ENCODE measurements at regions not wholly inside any gene's neighbourhood (a gene's known extent, or its start where the extent isn't known, plus 50 kb on each side); places are given as distances from the start of the nearest gene placed in this dataset.
"Not testable (repeated sequence)": the region's sequence is repeated elsewhere in the genome, so short reads cannot be mapped to it uniquely, and the experiment has no call there.

DNA sequence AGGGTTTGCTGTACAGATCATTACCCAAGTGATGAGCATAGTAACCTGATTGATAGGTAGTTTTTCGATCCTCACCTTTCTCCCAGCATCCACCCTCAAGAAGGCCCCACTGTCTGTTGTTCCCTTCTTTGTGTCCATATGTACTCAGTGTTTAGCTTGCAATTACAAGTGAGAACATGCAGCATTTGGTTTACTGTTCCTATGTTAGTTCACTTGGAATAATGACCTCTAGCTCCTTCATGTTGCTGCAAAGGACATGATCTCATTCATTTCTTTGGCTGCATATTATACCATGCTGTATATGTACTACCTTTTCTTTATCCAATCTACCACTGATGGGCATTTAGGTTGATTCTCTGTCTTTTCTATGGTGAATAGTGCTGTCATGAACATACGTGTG, 181.6 kb upstream of the FOXG1 start:
- DNase-seq (ENCODE audit: low spot score) = no peak

DNA sequence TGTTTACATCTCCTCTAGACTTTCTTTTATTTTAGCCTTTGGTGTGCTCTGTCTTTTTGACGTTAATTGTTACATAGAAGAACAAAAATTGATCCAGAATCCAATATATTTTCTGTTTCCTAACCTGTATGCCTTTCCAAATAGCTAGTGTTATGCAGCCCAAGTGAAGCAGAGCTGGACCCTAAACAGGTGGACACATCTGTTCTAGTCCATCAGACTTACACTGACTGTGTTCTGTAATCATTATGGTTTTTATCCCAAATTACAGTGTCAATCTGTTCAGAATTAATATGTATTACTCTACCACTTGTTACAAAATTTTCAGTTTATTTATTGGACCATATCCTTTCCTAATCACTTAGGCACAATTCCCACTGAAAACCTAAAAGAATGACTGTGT, 176.8 kb upstream of the FOXG1 start:
- DNase-seq (ENCODE audit: low spot score) = no peak

DNA sequence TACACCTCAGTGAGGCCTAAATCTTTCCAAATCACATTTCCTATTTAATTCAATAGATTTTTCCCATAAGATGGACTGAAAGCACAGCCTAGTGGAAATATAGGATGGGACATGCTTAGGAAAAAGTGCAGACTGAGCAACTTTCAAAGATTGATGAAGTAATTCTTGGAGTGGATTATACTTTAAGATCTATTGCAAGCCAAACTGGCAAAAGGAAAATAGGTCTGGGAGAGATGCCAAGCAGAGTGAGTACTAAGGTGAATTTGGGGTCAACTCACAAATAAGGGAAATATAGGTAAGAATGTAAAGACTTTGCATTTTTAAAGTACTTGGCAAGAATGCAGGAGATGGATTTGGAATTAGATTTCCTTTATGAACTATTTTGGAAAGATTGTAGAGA, 170.2 kb upstream of the FOXG1 start:
- no peak for DNase-seq (ENCODE audit: low spot score)

DNA sequence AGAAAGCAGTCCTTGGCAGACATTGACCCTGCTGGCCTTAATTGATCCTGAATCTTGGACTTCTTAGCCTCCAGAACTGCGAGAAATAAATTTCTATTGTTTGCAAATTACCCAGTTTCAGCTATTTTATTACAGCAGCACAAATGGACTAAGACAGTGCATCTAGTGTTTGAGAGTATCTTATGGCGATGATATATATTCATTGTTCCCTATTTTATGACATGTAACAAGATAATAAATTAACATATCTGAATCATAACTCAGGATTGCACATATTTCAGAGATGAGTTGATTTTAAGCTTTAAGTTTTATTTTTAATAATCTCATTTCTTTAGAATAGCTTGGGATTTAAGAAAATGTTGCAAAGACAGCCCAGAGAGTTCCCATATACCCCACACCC, 167.4 kb upstream of the FOXG1 start:
- no peak for DNase-seq (ENCODE audit: low spot score)

DNA sequence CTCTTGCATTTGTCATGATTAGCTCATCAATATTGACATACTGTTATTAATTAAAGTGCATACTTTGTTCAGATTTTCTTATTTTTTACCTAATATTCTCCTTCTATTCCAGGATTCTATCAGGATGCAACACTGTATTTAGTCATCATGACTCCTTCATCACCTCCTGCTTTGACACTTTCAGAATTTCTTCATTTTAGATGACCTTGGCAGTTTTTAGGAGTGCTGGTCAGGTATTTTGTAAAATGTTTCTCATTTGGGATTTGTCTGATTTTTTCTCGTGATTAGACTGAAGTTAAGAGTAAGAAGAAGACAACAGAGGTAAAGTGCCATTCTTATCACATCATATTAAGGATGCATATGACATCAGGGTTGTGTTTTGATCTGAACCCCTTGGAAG, 167.0 kb upstream of the FOXG1 start:
- no peak for DNase-seq (ENCODE audit: low spot score)

DNA sequence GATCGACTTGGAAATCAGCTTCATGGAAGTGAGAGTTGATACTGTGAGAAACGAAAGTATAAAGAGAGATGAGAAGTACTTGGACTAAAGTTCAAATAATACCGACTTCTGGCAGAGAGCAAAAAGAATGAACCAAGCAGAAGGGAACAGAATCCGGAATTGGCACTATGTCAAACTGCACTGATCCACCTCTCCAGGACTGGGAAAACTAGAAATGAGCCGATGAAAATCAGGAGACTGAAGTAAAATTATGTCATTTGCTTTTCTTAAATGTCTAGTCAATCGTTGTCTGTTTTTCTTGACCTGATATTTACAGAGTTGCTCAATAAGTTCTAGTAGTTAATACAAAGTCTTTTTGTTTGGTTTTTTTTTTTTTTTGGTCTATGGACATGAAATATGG, 163.0 kb upstream of the FOXG1 start:
- no peak for DNase-seq (ENCODE audit: low spot score)

DNA sequence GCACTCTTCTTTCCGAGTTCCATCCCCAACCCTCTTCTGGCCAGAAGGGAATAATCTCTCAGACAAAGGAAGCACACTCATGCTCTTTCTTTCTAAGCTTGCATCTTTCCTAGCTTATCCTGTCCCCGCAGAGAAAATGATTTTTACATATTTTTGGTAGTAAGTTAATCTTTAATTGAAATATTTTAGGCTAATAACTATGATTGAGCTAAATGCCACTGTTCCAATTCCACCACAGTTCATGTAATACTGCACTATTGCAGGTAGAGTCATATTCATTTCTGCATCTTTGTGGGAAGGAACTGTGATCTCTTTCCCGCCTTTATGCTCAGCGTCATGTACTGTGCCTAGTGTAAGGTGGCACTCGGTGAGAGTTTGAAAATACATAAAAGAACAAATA, 158.9 kb upstream of the FOXG1 start:
- no peak for DNase-seq (ENCODE audit: low spot score)

DNA sequence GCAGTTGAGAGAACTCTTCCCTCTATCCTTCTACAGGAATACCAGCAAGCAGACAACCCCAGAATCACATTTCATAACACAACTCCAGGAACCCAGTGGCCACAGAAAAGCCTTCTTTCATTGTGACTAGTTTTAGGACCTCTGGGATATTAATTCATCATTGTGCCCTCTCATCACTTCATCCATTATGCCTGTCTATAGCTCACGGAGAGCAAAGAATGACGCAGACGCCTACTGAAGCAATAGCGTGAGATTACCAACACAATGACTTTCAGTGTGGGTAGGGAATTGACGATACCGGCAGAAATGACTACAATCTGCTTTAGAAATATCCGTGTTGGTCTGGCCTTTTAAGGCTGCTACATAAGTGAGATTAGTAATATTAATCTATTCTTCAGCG, 158.1 kb upstream of the FOXG1 start:
- DNase-seq (ENCODE audit: low spot score) = no peak

DNA sequence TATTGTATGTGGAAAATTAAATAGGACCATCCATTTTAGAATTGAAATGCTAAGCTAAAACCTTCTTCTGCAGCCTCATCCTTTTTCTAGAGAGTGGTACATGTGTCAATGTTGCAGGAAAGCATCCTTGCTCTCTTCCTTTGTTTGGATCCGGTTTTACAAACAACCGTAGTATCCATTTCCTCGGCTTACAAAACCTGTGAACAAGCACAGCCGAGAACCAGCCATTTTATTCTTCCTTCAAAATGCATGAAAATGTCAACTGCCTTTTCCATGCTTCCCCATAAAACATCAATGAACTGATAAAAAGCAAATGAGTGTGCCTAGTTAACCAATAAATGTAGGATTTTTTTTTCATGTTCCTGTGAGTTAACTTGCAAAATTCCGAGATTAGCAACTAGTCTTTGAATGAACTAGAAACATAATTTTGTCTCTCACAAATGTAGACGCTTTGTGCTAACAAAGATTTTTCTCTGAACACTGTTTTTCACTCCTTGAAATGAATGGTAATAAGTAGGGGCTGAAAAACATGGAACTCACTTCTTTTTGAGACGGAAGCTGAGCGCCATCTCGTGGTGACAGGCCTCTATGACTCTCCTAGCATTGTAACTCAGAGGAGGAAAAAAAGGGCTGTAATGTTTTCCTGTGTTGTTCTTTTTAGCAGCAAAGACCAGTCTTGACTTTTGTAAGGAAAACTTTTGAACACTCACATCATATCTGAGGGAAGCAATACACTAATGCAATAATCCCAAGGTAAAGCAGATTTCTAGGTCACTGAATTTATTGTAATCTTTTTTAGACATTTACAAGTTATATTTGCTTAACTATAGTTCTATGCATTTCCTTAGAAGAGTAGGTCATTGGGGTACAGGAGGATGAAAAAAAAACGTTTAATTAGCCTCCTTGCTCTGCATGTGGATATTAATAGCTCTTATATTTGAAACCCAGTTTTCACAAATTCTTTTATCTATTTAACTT, 157.4 kb upstream of the FOXG1 start:
- DNase-seq (ENCODE audit: low spot score) = peak; percentile 64

DNA sequence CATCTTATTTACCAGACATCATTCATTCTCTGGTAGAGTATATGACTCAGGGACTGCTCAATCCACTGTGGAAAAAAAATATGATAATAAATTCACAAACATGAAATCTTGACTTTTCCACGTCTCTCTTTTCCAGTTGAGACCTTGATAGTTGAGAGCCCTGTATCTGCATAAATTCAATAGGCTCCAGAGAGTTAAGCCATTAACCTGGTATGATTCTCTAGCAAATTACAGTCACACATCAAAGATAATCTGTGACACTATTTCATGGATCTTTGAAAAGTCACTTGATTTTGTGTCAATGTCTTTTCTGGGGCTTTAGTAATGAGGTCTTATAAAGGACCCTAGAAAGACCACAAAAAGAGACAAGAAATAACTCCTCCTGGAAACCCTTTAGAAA, 154.2 kb upstream of the FOXG1 start:
- no peak for DNase-seq (ENCODE audit: low spot score)

DNA sequence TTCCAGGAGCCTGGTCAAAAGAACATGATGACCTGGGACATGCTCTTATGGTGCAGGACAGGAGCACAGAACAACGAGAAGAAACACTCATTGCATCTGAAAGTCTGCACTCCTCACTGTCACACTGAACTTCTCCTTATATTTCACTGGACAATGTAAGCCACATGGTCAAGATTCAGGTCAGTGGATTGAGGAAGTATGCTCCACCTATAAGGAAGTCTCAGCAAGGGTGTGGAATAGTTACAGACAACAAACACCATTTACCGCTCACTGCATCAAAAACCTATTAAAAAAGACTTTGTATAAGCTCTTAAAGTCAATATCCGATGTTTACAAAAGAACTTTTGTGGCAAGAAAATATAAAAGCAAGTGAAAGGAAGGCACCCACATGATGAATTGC, 153.1 kb upstream of the FOXG1 start:
- no peak for DNase-seq (ENCODE audit: low spot score)

DNA sequence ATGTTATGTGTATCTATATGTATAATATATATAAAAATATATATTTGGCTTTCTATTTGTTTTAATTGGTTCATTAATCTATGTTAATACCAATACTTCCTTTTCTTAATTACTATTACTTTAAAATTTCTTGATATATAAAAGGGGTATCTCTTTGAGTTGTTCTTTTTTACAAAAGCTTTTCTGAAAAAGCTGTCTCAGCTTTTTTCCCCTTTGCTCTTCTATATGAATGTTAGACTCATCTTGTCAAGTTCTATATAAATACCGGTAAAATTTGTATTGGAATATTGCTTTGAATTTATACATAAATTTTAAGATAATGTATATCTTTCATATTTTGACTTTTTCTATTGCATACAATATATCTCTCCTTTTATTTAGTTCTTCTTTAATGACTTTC, 139.8 kb upstream of the FOXG1 start:
- DNase-seq (ENCODE audit: low spot score) = no peak

DNA sequence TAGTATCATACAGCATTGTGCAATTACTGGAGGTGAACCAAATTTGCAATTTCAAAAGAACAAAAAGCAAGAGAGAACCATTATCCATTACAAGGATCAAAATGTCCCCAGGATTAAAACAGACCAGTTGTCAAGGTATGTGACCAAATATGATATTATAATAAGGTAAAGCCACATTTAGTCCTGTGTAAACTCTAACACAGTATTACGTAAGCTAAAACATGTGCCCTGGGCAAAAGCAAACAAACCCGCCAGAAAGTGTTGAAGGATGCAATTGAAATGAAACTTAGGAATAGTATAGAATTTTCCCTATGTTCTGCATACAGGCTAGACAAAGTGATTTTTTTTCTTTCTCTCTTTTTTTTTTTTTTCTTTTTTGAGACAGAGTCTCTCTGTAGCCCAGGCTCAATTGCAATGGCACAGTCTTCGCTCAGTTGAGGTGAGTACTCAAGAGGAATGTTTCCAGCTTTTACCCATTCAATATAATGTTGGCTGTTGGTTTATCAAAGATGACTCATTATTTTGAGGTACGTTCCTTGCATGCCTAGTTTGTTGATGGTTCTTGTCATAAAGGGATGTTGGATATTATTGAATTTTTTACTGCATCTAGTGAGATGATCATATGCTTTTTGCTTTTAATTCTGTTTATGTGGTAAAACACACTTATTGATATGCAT, 137.1 kb upstream of the FOXG1 start:
- DNase-seq (ENCODE audit: low spot score) = no peak

DNA sequence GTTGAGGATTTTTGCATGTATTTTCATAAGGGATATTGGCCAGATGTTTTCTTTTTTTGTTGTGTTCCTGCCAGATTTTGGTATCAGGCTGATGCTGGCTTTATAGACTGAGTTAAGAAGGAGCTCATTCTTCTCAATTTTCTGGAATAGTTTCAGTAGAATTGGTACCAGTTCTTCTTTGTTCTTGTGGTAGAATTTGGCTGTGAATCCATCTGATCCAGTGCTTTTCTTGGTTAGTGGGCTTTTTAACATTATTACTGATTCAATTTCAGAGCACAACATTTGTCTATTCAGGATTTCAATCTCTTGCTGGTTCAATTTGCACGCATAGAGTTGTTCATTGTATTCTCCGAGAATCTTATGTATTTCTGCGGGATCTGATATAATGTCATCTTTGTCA, 136.5 kb upstream of the FOXG1 start:
- DNase-seq (ENCODE audit: low spot score) = no peak

DNA sequence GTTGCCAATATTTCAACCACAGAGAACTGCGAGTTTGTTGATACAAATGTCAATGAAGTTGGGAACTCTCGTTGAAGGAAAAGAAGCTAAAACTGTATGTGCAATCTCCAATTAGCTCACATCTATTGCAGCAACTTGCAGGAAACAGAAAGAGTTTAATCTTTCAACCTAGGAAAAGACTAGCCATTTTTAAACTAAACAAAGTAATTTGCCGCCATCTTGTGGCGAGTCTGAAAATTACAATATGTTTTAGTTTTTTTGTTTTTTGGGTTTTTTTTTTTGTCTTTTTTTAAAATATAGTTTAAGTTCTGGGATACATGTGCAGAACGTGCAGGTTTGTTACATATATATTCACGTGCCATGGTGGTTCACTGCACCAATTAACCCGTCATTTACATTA, 131.2 kb upstream of the FOXG1 start:
- DNase-seq (ENCODE audit: low spot score) = peak; percentile 23

DNA sequence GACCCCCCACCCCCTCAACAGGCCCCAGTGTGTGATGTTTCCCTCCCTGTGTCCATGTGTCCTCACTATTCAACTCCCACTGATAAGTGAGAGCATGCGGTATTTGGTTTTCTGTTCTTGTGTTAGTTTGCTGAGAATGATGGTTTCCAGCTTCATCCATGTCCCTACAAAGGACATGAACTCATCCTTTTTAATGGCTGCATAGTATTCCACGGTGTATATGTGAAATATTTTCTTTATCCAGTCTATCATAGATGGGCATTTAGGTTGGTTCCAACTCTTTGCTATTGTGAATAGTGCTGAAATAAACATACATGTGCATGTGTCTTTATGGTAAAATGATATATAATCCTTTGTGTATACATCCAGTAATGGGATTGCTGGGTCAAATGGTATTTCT, 130.8 kb upstream of the FOXG1 start:
- DNase-seq (ENCODE audit: low spot score) = not testable (repeated sequence)

DNA sequence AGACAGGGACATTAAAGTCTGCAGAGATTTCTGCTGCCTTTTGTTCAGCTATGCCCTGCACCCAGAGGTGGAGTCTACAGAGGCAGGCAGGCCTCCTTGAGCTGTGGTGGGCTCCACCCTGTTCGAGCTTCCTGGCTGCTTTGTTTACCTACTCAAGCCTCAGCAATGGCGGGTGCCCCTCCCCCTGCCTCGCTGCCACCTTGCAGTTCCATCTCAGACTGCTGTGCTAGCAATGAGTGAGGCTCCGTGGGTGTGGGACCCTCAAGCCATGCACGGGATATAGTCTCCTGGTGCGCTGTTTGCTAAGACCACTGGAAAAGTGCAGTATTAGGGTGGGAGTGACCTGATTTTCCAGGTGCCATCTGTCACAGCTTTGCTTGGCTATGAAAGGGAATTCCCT, 125.4 kb upstream of the FOXG1 start:
- DNase-seq (ENCODE audit: low spot score) = not testable (repeated sequence)

DNA sequence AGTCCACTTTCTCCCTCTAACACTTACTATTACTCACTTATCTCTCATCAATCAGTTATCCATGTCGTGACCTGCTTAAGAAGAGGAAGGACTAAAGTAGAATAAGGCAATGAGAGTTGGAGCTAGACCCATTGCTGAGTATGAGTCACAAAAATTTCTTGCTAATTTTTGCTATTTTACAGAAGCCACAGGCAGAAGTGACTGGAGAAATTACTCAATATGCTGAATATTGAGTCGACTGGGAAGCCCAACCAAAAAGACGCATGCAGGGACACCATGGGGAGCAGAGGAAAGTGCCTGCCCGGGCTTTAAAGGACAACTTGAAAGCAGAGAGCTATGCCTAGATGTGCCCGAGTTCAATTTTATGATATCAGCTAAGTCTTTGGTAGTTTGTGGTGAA, 115.4 kb upstream of the FOXG1 start:
- no peak for DNase-seq (ENCODE audit: low spot score)

DNA sequence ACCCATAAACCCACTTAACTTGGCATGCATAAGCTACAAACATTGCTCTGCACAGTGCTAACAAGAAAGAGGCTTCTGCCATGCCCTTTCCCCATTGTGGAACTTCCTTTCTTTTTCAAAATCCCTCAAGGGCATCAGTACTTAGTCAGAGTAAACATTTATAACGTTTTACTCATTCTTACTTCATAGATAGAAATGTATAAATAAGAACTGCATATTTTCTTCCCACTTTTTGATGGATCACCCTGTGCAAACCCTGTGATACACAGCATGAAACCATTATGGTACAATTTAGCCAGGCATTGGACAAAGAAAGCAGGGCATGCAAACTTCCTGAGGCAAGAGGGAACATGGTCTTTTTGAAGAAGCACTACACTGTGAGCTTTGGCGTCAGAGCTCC, 113.8 kb upstream of the FOXG1 start:
- DNase-seq (ENCODE audit: low spot score) = no peak

DNA sequence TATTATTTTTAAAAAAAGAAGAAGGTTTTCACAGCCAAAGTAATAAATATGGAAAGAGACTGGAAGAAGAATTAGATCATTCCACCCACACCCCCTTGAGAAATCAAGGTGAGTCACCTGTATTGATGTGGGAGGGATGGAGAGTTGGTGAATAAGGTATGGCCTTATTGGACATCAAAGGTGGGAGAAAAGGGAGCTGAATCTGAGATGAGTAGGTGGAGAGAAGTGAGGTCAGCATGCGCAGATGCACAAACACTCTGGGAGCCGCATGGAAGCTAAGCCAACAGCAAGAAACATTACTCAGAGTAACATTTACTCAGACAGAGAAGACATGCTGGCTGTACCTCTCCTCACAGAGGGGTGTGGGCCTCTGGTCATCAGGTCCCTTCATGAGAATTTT, 113.1 kb upstream of the FOXG1 start:
- DNase-seq (ENCODE audit: low spot score) = no peak

DNA sequence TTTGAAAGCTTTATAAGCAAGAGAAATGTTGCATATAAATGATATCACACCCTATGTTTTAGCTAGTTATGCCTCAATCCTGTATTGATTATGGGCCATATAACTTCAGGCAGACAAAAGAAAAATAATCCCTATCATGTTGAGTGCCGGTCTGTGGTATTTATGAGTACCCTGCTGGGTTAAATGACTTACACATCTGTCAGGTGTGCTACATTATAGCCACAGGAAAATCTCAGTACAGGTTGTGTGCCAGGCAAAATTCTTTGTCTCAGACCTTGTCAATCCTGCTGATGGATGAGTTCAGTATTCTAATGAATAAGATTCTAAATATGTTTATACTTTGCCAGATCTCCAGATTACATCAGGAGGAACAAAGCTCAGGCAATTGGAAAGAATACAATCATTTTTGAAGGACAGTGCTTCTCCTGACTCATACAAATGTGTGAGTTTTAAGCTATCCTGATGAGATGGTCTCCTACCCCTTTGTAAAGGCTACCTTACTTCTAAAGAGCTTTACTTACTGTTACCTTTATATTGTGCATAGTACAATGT, 109.8 kb upstream of the FOXG1 start:
- no peak for DNase-seq (ENCODE audit: low spot score)

DNA sequence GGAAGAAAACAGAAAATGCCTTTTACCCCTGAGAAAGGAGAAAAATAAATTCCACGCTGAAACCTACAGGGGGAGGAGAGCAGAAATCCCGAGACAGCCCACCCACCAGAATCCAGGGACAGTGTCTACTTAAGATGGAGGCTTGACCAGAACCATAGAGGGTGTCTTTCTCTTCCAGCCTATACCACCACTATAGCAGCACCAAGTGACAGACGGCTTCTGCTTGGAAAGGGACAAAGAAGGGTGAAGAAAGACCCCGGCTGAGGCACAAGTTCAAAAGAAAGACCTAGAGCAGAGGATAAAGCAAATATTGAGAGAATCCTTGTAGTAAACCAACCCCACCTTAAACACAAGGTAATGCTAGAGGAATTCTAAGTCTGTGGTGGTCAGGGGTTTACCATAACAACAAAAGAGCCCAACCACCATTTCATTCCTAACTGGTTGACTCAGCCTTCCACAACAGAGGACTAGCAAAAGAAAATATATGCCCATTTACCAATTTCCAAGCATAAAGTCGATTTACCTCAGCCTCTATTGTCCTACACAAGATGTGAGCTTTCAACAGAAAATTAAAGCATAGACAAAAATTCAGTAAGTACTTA, 105.3 kb upstream of the FOXG1 start:
- no peak for DNase-seq (ENCODE audit: low spot score)
